Kidney (tissue), 13 donors: ENCODE measurements at regions not wholly inside any gene's neighbourhood (a gene's known extent, or its start where the extent isn't known, plus 50 kb on each side); places are given as distances from the start of the nearest gene placed in this dataset.

Source experiments
- DNase-seq, 5 donors: peaks; one replicate each; pipeline ENCODE4 v3.0.0-alpha.2; 2013 to 2020
- FAIRE-seq: peaks from 2 replicates; lab custom pipeline; 2012; peaks lifted over from hg19 to GRCh38; lab: Jason Lieb, UNC
- H3K27ac ChIP-seq, 2 donors: one replicate each; pipeline ENCODE4 v1.7.0; 2013; ENCODE audit warnings: low read depth in 2 of 2, low read length in 2 of 2, inconsistent platforms in 1 of 2
- H3K27me3 ChIP-seq: one replicate; pipeline ENCODE4 v1.7.1; 2013; ENCODE audit warnings: low read length, inconsistent platforms; ENCODE audit not compliant: control insufficient read depth, insufficient read depth
- H3K36me3 ChIP-seq, 3 donors: one replicate each; pipeline versions ENCODE4 v1.7.0 to v1.7.1; 2013; ENCODE audit warnings: low read length in 3 of 3, control low read depth in 1 of 3, inconsistent platforms in 1 of 3; ENCODE audit not compliant: insufficient read depth in 3 of 3, control insufficient read depth in 2 of 3
- H3K4me1 ChIP-seq, 3 donors: one replicate each; pipeline versions ENCODE4 v1.7.0 to v1.7.1; 2013; ENCODE audit warnings: low read length in 3 of 3, inconsistent platforms in 1 of 3, low read depth in 1 of 3; ENCODE audit not compliant: control insufficient read depth in 2 of 3, insufficient read depth in 2 of 3
- H3K4me3 ChIP-seq, 3 donors: one replicate each; pipeline versions ENCODE4 v1.7.0 to v1.8.1; 2013; ENCODE audit warnings: low read length in 3 of 3, control low read depth in 1 of 3, inconsistent platforms in 1 of 3
- H3K9ac ChIP-seq, 3 donors: one replicate each; pipeline versions ENCODE4 v1.7.0 to v1.7.1; 2013; ENCODE audit warnings: low read length in 3 of 3, control low read depth in 1 of 3, inconsistent platforms in 1 of 3
- H3K9me3 ChIP-seq, 3 donors: one replicate each; pipeline versions ENCODE4 v1.7.0 to v1.7.1; 2013; ENCODE audit warnings: low read length in 3 of 3, control low read depth in 1 of 3, inconsistent platforms in 1 of 3; ENCODE audit not compliant: control insufficient read depth in 2 of 3, insufficient read depth in 1 of 3
- intact Hi-C: fragments of 100-400 bp; cut with DNase I; formaldehyde crosslinking; loops from one replicate; pipeline ENCODE4 v1.11.1; 2022
- TF ChIP-seq, protein P1 (sequence below): IDR thresholded peaks from 3 replicates; pipeline ENCODE4 v1.5.1; 2012; ENCODE audit warnings: mild to moderate bottlenecking, moderate library complexity, borderline replicate concordance; ENCODE audit not compliant: insufficient read depth; ENCODE audit errors: extremely low read depth
- donor health status: control.
- donor health status: control.
- donor health status: control.
- donor health status: control.
- donor health status: control.
- donor health status: DM: yes; HTN: yes; CAD: no.
- donor health status: Normal renal cell carcinoma (clear cell type).

DNA sequence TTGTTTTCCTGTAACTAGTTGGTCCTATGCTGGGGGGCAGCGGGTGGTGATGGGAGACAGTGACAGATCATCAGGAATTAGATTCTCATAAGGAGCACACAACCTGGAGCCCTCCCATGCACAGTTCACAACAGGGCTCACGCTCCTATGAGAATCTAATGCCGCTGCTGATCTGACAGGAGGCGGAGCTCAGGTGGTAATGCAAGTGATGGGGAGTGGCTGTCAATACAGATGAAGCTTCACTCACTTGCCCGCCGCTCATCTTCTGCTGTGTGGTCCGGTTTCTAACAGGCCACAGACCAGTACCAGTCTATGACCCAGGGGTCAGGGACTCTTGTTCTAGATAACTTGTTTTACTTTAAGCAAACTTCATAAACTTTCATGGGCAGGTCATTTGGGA is 205.3 kb upstream of the SLC14A2 start:
- intact Hi-C loops, result no loop called here
- no peaks in the 10 kb centered on the region for H3K36me3 ChIP-seq
- no peaks in the 10 kb centered on the region for H3K4me1 ChIP-seq
- no peak overlapping the region for H3K9ac ChIP-seq
- H3K4me3 ChIP-seq, result no peak overlapping the region
- no peak overlapping the region for H3K27ac ChIP-seq
- no peaks in the 10 kb centered on the region for H3K27me3 ChIP-seq
- no peak for FAIRE-seq
- TF ChIP-seq, protein P1, sequence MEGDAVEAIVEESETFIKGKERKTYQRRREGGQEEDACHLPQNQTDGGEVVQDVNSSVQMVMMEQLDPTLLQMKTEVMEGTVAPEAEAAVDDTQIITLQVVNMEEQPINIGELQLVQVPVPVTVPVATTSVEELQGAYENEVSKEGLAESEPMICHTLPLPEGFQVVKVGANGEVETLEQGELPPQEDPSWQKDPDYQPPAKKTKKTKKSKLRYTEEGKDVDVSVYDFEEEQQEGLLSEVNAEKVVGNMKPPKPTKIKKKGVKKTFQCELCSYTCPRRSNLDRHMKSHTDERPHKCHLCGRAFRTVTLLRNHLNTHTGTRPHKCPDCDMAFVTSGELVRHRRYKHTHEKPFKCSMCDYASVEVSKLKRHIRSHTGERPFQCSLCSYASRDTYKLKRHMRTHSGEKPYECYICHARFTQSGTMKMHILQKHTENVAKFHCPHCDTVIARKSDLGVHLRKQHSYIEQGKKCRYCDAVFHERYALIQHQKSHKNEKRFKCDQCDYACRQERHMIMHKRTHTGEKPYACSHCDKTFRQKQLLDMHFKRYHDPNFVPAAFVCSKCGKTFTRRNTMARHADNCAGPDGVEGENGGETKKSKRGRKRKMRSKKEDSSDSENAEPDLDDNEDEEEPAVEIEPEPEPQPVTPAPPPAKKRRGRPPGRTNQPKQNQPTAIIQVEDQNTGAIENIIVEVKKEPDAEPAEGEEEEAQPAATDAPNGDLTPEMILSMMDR, result no peak
- no peak for DNase-seq
- no peaks in the 10 kb centered on the region for H3K9me3 ChIP-seq

DNA sequence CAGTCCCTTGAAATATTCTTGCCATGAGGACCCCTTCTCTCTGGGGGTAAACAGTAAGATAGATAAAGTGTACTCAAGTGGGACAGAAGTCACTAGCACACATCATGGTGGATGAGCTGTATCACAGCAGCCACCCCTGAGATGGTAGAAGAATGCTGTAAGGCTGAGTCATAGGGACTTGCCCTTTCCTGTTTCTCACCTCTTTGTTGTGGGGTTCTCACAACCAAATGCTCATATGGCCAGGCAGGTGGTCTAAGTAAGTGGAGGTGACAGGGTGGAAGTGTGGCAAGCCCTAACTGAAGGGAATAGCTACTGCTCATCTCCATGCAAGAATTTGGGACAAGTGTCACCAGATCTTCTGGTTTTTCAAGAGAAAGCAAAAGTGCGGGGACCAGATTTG is 202.7 kb upstream of the SLC14A2 start:
- no peaks in the 10 kb centered on the region for H3K36me3 ChIP-seq
- H3K9ac ChIP-seq, result no peak overlapping the region
- intact Hi-C loops, result no loop called here
- FAIRE-seq (no peak), DNase-seq (no peak)
- H3K4me3 ChIP-seq, result no peak overlapping the region
- H3K27me3 ChIP-seq, result no peaks in the 10 kb centered on the region
- no peaks in the 10 kb centered on the region for H3K9me3 ChIP-seq
- no peaks in the 10 kb centered on the region for H3K4me1 ChIP-seq
- H3K27ac ChIP-seq, result no peak overlapping the region
- TF ChIP-seq, protein P1, result no peak

DNA sequence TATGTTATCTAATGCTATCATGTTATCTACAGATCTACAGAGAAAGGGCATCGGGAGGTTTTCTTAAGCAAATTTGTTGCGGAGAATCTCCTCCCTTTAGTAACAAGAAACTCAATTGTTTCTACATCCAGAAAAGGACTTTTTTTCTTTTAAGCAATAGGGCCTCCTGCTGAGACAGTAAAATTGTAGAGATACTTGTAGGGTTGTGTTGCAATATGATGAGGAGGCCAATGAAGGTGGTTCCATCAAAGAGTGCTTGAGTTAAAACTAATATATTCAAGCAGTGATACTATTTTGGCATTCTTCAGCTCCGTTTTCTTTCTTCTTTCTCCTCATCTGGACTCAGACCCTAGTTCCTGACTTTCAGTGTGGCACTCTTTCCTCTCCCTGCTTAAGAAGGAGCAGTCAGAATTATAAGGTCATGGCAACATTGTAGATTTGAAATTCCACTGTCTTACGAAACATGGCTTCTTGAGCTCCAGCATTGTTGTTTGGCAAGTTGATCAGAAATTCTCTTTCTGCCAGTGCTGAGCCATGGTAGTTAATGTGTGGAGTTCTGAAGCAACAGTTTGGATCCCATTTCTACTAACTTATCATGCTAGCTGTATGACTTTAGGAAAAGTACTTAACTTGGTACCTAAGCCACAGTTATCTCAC is 202.0 kb upstream of the SLC14A2 start:
- H3K27ac ChIP-seq, result no peak overlapping the region
- no peak overlapping the region for H3K4me3 ChIP-seq
- DNase-seq (no peak), FAIRE-seq (no peak)
- no peaks in the 10 kb centered on the region for H3K27me3 ChIP-seq
- H3K36me3 ChIP-seq, result no peaks in the 10 kb centered on the region
- intact Hi-C loops, result no loop called here
- no peaks in the 10 kb centered on the region for H3K4me1 ChIP-seq
- TF ChIP-seq, protein P1, result no peak
- no peak overlapping the region for H3K9ac ChIP-seq
- no peaks in the 10 kb centered on the region for H3K9me3 ChIP-seq

DNA sequence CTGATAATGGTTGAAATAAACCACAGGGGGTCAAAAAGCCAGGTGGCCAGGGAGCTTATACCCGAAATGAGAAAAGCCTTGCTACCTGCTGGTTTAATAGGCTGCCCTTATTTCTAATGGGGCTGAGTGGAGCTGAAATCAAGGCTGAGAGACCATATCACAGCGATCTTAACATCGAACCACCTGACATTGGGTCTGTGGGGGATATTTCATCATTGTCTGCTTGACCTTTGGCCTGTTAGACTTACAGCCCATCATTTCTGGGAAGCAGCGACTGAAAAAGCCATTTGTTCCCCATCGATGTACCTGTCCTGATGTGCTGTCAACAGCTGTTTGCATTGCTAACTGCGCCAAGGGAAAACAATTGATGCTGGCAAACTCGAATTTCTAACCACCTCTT is 199.7 kb upstream of the SLC14A2 start:
- H3K27me3 ChIP-seq, result no peaks in the 10 kb centered on the region
- no peak for DNase-seq
- no peak overlapping the region for H3K4me3 ChIP-seq
- FAIRE-seq, result no peak
- H3K9ac ChIP-seq, result no peak overlapping the region
- H3K27ac ChIP-seq, result no peak overlapping the region
- no peaks in the 10 kb centered on the region for H3K9me3 ChIP-seq
- TF ChIP-seq, protein P1, result no peak
- no peaks in the 10 kb centered on the region for H3K36me3 ChIP-seq
- H3K4me1 ChIP-seq, result no peaks in the 10 kb centered on the region
- intact Hi-C loops, result no loop called here
